ENCODE measurements at regions not wholly inside any gene's neighbourhood (a gene's known extent, or its start where the extent isn't known, plus 50 kb on each side); places are given as distances from the start of the nearest gene placed in this dataset.

DNA sequence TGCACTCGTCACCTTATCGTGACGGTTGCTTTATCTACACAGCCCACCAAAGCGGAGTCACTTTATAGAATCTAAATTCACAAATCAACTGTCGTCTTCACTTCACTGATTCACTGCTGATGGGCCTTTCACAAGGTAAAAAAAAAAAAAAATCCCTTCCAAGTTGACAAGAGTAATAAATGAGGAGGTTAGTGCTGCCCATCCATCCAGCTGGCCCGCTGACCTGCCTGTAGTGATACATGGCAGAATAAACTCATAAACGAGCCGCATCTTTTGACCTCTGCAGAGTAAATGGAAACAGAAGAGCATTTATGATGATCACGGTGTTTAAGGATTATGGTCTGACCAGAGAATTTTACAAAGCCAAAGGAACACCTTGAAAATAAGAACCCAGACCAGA is 227.3 kb upstream of the IRX5 start:
- intact Hi-C loops (cut with DNase I; ENCODE audit: low total_unique reads) = no loop called here
- Histone ChIP-seq H3K9me3 (no peaks in the 10 kb centered on the region), H3K36me3 (no peaks in the 10 kb centered on the region), H3K27me3 (no peaks in the 10 kb centered on the region), H3K27ac (no peak overlapping the region), H3K4me1 (no peaks in the 10 kb centered on the region), H3K4me3 (no peak overlapping the region)
- TF ChIP-seq, protein P1, sequence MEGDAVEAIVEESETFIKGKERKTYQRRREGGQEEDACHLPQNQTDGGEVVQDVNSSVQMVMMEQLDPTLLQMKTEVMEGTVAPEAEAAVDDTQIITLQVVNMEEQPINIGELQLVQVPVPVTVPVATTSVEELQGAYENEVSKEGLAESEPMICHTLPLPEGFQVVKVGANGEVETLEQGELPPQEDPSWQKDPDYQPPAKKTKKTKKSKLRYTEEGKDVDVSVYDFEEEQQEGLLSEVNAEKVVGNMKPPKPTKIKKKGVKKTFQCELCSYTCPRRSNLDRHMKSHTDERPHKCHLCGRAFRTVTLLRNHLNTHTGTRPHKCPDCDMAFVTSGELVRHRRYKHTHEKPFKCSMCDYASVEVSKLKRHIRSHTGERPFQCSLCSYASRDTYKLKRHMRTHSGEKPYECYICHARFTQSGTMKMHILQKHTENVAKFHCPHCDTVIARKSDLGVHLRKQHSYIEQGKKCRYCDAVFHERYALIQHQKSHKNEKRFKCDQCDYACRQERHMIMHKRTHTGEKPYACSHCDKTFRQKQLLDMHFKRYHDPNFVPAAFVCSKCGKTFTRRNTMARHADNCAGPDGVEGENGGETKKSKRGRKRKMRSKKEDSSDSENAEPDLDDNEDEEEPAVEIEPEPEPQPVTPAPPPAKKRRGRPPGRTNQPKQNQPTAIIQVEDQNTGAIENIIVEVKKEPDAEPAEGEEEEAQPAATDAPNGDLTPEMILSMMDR (IDR thresholded peaks at IDR 0.05) = no peak
- TF ChIP-seq POLR2A (IDR thresholded peaks at IDR 0.05) = no peak
- DNase-seq = no peak

DNA sequence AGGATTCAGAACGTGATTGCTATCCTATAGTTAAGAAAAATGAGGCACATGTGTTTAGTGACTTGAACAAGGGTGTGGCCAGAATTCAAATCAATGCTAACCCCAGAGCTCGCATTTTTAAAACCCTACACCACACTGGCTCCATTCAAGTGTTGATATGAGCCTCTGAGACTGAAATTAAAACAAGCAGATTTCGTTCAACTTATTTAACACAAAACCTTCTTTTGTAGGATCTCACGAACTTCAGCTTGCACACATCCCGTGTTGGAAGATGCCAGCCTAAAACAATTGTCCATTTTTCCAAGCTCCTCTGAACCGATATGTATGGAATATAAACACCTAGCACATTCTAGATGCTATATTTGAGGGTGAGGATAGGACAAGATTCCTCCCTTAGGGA is 231.0 kb upstream of the IRX5 start:
- intact Hi-C loops (cut with DNase I; ENCODE audit: low total_unique reads) = no loop called here
- H3K9me3 ChIP-seq = no peaks in the 10 kb centered on the region
- no peak overlapping the region for H3K4me3 ChIP-seq
- DNase-seq = no peak
- H3K27me3 ChIP-seq = no peaks in the 10 kb centered on the region
- TF ChIP-seq POLR2A (IDR thresholded peaks at IDR 0.05) = no peak
- TF ChIP-seq, protein P1 (IDR thresholded peaks at IDR 0.05) = no peak
- H3K27ac ChIP-seq = no peak overlapping the region
- H3K4me1 ChIP-seq = no peaks in the 10 kb centered on the region
- H3K36me3 ChIP-seq = no peaks in the 10 kb centered on the region

DNA sequence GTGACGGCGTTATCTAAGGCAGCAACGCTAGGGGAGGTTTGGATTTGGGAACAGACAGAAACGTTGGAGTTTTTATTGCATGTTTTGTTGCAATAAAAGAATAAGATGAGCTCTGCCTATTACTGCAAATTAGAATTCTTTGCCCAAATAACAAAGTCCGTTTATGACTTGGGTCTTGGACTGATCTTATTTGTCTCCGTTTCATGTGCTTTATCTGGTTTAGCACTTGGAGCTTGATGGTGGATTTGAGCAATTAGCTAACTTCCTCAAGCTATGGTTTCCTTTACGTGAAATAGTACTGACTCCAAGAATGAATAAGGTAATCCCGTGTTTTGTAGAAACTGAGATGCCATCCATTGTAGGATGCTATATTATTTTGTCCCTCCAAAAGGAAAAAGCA is 233.0 kb upstream of the IRX5 start:
- H3K27me3 ChIP-seq = no peaks in the 10 kb centered on the region

DNA sequence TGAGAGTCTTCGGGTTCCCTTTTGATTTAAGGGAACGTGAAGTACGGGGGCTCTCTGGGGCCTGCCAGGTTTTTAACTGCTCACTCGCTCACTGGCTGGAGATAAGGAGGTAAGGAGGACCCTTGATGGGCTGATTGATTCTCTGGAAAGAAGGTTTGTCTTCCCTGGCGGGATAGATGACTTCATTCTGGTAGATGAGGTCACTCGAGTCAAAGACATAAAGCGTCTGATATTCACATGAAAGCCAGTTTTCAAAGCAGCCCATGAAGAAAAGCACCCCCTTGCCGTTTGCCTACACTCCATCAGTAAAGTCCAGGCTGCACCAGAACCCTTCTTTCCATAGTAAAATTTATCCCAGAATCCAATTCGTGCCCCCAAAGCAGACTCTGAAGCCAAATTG is 233.7 kb upstream of the IRX5 start:
- Histone ChIP-seq H3K36me3 (no peaks in the 10 kb centered on the region), H3K9me3 (no peaks in the 10 kb centered on the region), H3K27ac (no peak overlapping the region), H3K4me1 (no peaks in the 10 kb centered on the region), H3K4me3 (no peak overlapping the region), H3K27me3 (no peaks in the 10 kb centered on the region)
- no peak for TF ChIP-seq POLR2A (IDR thresholded peaks at IDR 0.05)
- TF ChIP-seq, protein P1 (IDR thresholded peaks at IDR 0.05) = no peak
- intact Hi-C loops (cut with DNase I; ENCODE audit: low total_unique reads) = no loop called here
- no peak for DNase-seq

More for the DNA sequence above, 233.0 kb upstream of the IRX5 start:
- no peak for DNase-seq
- no peak for TF ChIP-seq POLR2A (IDR thresholded peaks at IDR 0.05)
- TF ChIP-seq, protein P1 (IDR thresholded peaks at IDR 0.05) = no peak
- intact Hi-C loops (cut with DNase I; ENCODE audit: low total_unique reads) = no loop called here
- no peaks in the 10 kb centered on the region for H3K9me3 ChIP-seq
- H3K36me3 ChIP-seq = no peaks in the 10 kb centered on the region
- H3K27ac ChIP-seq = no peak overlapping the region
- no peak overlapping the region for H3K4me3 ChIP-seq
- no peaks in the 10 kb centered on the region for H3K4me1 ChIP-seq

DNA sequence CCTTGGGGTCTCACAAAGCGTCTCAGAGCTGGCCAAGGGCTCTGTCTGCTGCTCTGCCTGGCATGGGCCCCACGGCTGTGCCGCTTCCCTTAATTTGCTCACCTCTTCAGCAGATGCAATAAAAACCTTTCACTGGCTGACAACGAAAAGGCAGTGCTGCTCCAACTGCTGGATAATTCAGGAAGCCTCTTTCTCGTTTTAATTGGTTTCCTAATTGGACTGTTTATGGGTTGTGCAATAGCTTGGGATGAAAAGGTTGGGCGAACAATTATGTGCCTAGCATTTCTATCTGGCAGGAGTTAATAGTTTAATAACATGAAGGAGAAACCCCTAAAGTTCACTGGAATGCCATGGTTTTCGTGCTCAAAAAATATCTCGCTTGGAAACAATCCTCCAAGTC is 234.1 kb upstream of the IRX5 start:
- intact Hi-C loops (cut with DNase I; ENCODE audit: low total_unique reads) = no loop called here

More for the DNA sequence above, 234.1 kb upstream of the IRX5 start:
- no peaks in the 10 kb centered on the region for H3K36me3 ChIP-seq
- TF ChIP-seq POLR2A (IDR thresholded peaks at IDR 0.05) = no peak
- TF ChIP-seq, protein P1 (IDR thresholded peaks at IDR 0.05) = no peak
- no peak for DNase-seq
- no peak overlapping the region for H3K4me3 ChIP-seq
- H3K9me3 ChIP-seq = no peaks in the 10 kb centered on the region
- H3K4me1 ChIP-seq = no peaks in the 10 kb centered on the region
- no peaks in the 10 kb centered on the region for H3K27me3 ChIP-seq
- H3K27ac ChIP-seq = no peak overlapping the region
